ENCODE measurements at regions not wholly inside any gene's neighbourhood (a gene's known extent, or its start where the extent isn't known, plus 50 kb on each side); places are given as distances from the start of the nearest gene placed in this dataset.

DNA sequence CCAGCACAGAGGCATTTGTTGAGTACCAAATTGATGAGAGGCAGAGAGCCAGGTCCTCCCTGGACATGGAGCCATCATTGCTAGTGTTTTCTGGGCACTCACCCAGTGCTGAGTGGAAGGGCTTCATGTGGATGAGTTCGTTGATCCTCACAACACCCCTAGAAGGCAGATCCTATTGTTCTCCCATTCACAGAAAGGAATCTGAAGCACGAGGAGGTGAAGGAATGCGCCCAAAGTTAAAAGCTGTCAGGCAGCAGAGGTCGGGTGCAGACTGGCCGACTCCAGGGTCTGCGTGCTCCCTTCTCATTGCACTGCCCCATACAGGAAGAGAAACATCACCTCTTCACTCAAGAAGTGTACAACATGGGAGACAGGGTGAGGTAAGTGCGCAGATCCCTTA, 153.5 kb upstream of the TNPO1 start:
- TF ChIP-seq, protein P1, sequence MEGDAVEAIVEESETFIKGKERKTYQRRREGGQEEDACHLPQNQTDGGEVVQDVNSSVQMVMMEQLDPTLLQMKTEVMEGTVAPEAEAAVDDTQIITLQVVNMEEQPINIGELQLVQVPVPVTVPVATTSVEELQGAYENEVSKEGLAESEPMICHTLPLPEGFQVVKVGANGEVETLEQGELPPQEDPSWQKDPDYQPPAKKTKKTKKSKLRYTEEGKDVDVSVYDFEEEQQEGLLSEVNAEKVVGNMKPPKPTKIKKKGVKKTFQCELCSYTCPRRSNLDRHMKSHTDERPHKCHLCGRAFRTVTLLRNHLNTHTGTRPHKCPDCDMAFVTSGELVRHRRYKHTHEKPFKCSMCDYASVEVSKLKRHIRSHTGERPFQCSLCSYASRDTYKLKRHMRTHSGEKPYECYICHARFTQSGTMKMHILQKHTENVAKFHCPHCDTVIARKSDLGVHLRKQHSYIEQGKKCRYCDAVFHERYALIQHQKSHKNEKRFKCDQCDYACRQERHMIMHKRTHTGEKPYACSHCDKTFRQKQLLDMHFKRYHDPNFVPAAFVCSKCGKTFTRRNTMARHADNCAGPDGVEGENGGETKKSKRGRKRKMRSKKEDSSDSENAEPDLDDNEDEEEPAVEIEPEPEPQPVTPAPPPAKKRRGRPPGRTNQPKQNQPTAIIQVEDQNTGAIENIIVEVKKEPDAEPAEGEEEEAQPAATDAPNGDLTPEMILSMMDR (IDR thresholded peaks at IDR 0.05; ENCODE audit: insufficient read depth, low read depth, low read length, missing control alignments): no peak
- DNase-seq (ENCODE audit: low read depth): no peak
- no peak overlapping the region for H3K4me3 ChIP-seq (ENCODE audit: low read length)

DNA sequence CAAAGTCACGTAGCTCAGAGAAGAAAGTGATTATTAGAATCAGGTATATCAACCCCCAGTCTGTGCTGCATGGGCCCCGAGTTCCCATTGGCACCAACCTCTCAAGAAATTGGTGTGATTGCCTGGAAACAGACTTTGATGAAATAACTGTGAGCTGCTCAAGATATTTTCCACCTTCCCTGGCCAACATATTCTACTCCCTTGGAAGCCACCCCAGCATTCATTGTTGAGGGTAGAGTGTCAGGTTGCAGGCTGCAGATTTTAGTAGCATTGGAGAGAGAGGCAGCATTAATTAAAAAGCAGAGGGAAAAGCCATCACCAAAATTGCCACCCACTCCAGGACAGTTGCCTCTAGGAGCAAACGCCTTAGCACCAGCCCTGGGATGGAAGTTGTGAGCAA, 154.2 kb upstream of the TNPO1 start:
- DNase-seq (ENCODE audit: low read depth): no peak
- no peak overlapping the region for H3K4me3 ChIP-seq (ENCODE audit: low read length)
- TF ChIP-seq, protein P1 (IDR thresholded peaks at IDR 0.05; ENCODE audit: insufficient read depth, low read depth, low read length, missing control alignments): no peak

DNA sequence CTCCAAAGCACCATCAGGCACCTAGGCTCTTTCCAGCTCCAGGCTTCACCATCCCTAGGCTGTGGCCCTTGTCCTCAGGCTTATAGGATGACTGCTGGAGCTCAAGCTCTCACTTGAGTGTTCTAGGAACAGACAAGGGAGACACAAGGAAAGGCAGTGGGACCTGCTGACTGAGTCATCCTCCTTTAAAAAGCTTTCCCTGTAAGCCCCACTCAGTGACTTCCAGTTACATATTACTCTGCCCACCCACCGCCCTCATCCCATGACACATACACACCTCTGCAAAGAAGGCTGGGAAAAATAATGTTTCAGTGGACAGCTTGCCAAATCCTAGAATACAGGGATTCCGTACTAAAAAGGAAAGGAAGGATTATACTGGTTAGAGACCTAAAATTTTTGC, 154.2 kb upstream of the ZNF366 start:
- peak; percentile 62 for DNase-seq (ENCODE audit: low read depth)
- no peak overlapping the region for H3K4me3 ChIP-seq (ENCODE audit: low read length)
- TF ChIP-seq, protein P1 (IDR thresholded peaks at IDR 0.05; ENCODE audit: insufficient read depth, low read depth, low read length, missing control alignments): no peak

GRCh38 chr5:72659726-72660125, 152.5 kb upstream of the ZNF366 start:
- no peak overlapping the region for H3K4me3 ChIP-seq (ENCODE audit: low read length)
- DNase-seq (ENCODE audit: low read depth): no peak
- TF ChIP-seq, protein P1 (IDR thresholded peaks at IDR 0.05; ENCODE audit: insufficient read depth, low read depth, low read length, missing control alignments): no peak

GRCh38 chr5:72658761-72659540, 151.7 kb upstream of the ZNF366 start:
- no peak overlapping the region for H3K4me3 ChIP-seq (ENCODE audit: low read length)
- TF ChIP-seq, protein P1 (IDR thresholded peaks at IDR 0.05; ENCODE audit: insufficient read depth, low read depth, low read length, missing control alignments): no peak
- DNase-seq (ENCODE audit: low read depth): no peak

DNA sequence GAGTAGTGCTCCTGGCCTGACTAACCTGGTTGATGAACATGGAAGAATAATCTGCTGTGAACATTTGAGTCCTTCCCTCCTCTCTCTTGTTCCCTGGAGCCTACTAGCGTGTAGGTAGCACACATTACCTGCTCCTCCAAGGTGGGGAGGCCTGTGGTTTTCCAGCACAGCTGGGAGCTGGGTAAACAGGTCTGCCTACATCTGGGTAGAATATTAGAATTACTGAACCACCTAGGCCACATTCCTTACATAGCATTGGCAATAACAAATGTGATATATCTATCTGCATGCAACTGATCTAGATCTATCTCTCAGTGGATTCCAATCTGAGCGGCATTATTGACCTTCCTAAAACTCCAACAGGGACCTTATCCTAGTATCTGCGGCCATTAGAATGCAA, 151.0 kb upstream of the ZNF366 start:
- H3K4me3 ChIP-seq (ENCODE audit: low read length): no peak overlapping the region
- TF ChIP-seq, protein P1 (IDR thresholded peaks at IDR 0.05; ENCODE audit: insufficient read depth, low read depth, low read length, missing control alignments): no peak
- peak; percentile 69 for DNase-seq (ENCODE audit: low read depth)
